DND-41 (cell line): ENCODE measurements at regions not wholly inside any gene's neighbourhood (a gene's known extent, or its start where the extent isn't known, plus 50 kb on each side); places are given as distances from the start of the nearest gene placed in this dataset.

ENCODE experiments used
- CTCF ChIP-seq: IDR thresholded peaks from 2 replicates; pipeline ENCODE4 v1.5.1; 2012; ENCODE audit warnings: borderline replicate concordance, low read length, moderate library complexity, mild to moderate bottlenecking; ENCODE audit not compliant: poor library complexity, severe bottlenecking; ENCODE audit errors: extremely low read depth
- EZH2 ChIP-seq: IDR thresholded peaks from 3 replicates; pipeline ENCODE4 v1.6.1; 2012; ENCODE audit warnings: borderline replicate concordance, low read depth, mild to moderate bottlenecking, moderate library complexity, low read length, inconsistent platforms; ENCODE audit not compliant: severe bottlenecking

GRCh38 chr13:58991826-58992477 is 1171.8 kb downstream of the DIAPH3 start:
- TF ChIP-seq CTCF (no peak), EZH2 (no peak)
